Common myeloid progenitor, CD34-positive (primary cell): ENCODE measurements at regions not wholly inside any gene's neighbourhood (a gene's known extent, or its start where the extent isn't known, plus 50 kb on each side); places are given as distances from the start of the nearest gene placed in this dataset.

ENCODE experiments used
- CTCF ChIA-PET: fragments of 350-600 bp; sonication (Branson Sonifier 250); formaldehyde crosslinking; loops from one replicate; lab custom pipeline; 2021; ENCODE audit warnings: antibody characterized with exemption; lab: Charles Lee
- POLR2A ChIA-PET: fragments of 350-600 bp; sonication (Branson Sonifier 250); formaldehyde crosslinking; loops from one replicate; lab custom pipeline; 2021; ENCODE audit warnings: antibody characterized with exemption; lab: Charles Lee
- DNase-seq, 3 donors: peaks; one replicate each; pipeline versions ENCODE4 v3.0.0 to v3.0.0-alpha.2; 2013
- H3K27ac ChIP-seq, 2 experiments: 1 replicate in 1 of 2; 2 replicates in 1 of 2; pipeline ENCODE4 v1.7.0; 2013; ENCODE audit warnings: inconsistent platforms in 2 of 2, low read length in 2 of 2, mild to moderate bottlenecking in 2 of 2, low read depth in 1 of 2, moderate library complexity in 1 of 2; ENCODE audit not compliant: severe bottlenecking in 2 of 2, insufficient read depth in 1 of 2, poor library complexity in 1 of 2
- H3K27me3 ChIP-seq, 5 experiments: replicated peaks in 2 of 5; 1 replicate in 3 of 5; 2 replicates in 2 of 5; pipeline versions ENCODE4 v1.6.1 to v1.7.0; 2013; ENCODE audit warnings: low read length in 4 of 5, mild to moderate bottlenecking in 2 of 5, moderate library complexity in 2 of 5, inconsistent platforms in 1 of 5; ENCODE audit not compliant: insufficient read depth in 5 of 5, control insufficient read depth in 4 of 5
- H3K36me3 ChIP-seq, 4 experiments: 1 replicate in 2 of 4; 2 replicates in 2 of 4; pipeline versions ENCODE4 v1.6.1 to v1.7.0; 2013; ENCODE audit warnings: low read length in 3 of 4, control low read depth in 1 of 4, mild to moderate bottlenecking in 1 of 4; ENCODE audit not compliant: control insufficient read depth in 4 of 4, insufficient read depth in 4 of 4
- H3K4me1 ChIP-seq, 4 experiments: 1 replicate in 3 of 4; 2 replicates in 1 of 4; pipeline versions ENCODE4 v1.6.1 to v1.7.1; 2013; ENCODE audit warnings: low read length in 3 of 4, mild to moderate bottlenecking in 3 of 4, control low read depth in 1 of 4, inconsistent platforms in 1 of 4, moderate library complexity in 1 of 4; ENCODE audit not compliant: control insufficient read depth in 4 of 4, insufficient read depth in 4 of 4; ENCODE audit errors: control extremely low read depth in 1 of 4
- H3K4me3 ChIP-seq, 7 experiments: 1 replicate in 4 of 7; 2 replicates in 3 of 7; pipeline versions ENCODE4 v1.5.1 to v1.7.0; 2013; ENCODE audit warnings: mild to moderate bottlenecking in 7 of 7, low read length in 6 of 7, moderate library complexity in 6 of 7, inconsistent platforms in 2 of 7, low read depth in 2 of 7, control low read depth in 1 of 7; ENCODE audit not compliant: insufficient read depth in 4 of 7, control insufficient read depth in 1 of 7; ENCODE audit errors: extremely low read depth in 1 of 7
- H3K9me3 ChIP-seq, 5 experiments: 1 replicate in 4 of 5; 2 replicates in 1 of 5; pipeline versions ENCODE4 v1.6.1 to v1.7.1; 2013; ENCODE audit warnings: low read length in 4 of 5, mild to moderate bottlenecking in 2 of 5, inconsistent platforms in 1 of 5, low read depth in 1 of 5, moderate library complexity in 1 of 5; ENCODE audit not compliant: control insufficient read depth in 4 of 5, insufficient read depth in 2 of 5; ENCODE audit errors: control extremely low read depth in 1 of 5
- WGBS: methylation state at CpG from one replicate; pipeline ENCODE4 v1.1.5; 2013; ENCODE audit not compliant: insufficient coverage; 5-methylcytosine and 5-hydroxymethylcytosine counted together

GRCh38 chr21:32192291-32193097, 86.4 kb downstream of the MIS18A start:
- no peak overlapping the region for H3K4me3 ChIP-seq
- no peaks in the 10 kb centered on the region for H3K4me1 ChIP-seq
- 89% methylated on average over 8 of the region's 13 CpGs for WGBS
- no peak for DNase-seq
- H3K27me3 ChIP-seq, result peaks cover 0 to 1% (median 0%) of the 10 kb centered on the region in 5 experiments
- H3K9me3 ChIP-seq, result peaks cover 0 to 5% (median 0%) of the 10 kb centered on the region in 5 experiments
- ChIA-PET CTCF (no interaction called here), POLR2A (no interaction called here)
- no peak overlapping the region for H3K27ac ChIP-seq
- H3K36me3 ChIP-seq, result no peaks in the 10 kb centered on the region

- Histone ChIP-seq H3K27ac (no peak overlapping the region), H3K9me3 (peaks cover 0 to 5% (median 0%) of the 10 kb centered on the region in 5 experiments), H3K36me3 (no peaks in the 10 kb centered on the region), H3K4me3 (no peak overlapping the region), H3K4me1 (no peaks in the 10 kb centered on the region), H3K27me3 (peaks cover 0 to 5% (median 0%) of the 10 kb centered on the region in 5 experiments)
- no peak for DNase-seq
- WGBS, result 64% methylated on average over 7 of the region's 9 CpGs
- POLR2A ChIA-PET, result interaction anchor here (0.6 kb wide), 1 partner anchor 112 kb away, joined by 3 read pairs; no protein-coding TSS in a partner anchor
- CTCF ChIA-PET, result no interaction called here
These were observed 88.2 kb downstream of the MIS18A start for GRCh38 chr21:32190493-32191144.

- ChIA-PET CTCF (no interaction called here), POLR2A (no interaction called here)
- Histone ChIP-seq H3K9me3 (peaks cover 0 to 5% (median 0%) of the 10 kb centered on the region in 5 experiments), H3K4me3 (no peak overlapping the region), H3K4me1 (no peaks in the 10 kb centered on the region), H3K27me3 (peaks cover 0 to 5% (median 0%) of the 10 kb centered on the region in 5 experiments), H3K36me3 (no peaks in the 10 kb centered on the region), H3K27ac (no peak overlapping the region)
- WGBS, result 100% methylated on average over 1 of the region's 5 CpGs
- no peak for DNase-seq
These were observed 89.0 kb downstream of the MIS18A start for GRCh38 chr21:32189688-32190483.

GRCh38 chr21:32186804-32187203, 92.0 kb downstream of the MIS18A start:
- Histone ChIP-seq H3K27me3 (peaks cover 0 to 5% (median 0%) of the 10 kb centered on the region in 5 experiments), H3K9me3 (peaks cover 0 to 5% (median 0%) of the 10 kb centered on the region in 5 experiments), H3K4me1 (no peaks in the 10 kb centered on the region), H3K27ac (no peak overlapping the region), H3K36me3 (no peaks in the 10 kb centered on the region), H3K4me3 (no peak overlapping the region)
- WGBS, result 73% methylated on average over 6 of the region's 8 CpGs
- no peak for DNase-seq
- ChIA-PET CTCF (no interaction called here), POLR2A (no interaction called here)

- H3K27me3 ChIP-seq, result peaks cover 0 to 5% (median 0%) of the 10 kb centered on the region in 5 experiments
- no peak overlapping the region for H3K4me3 ChIP-seq
- CTCF ChIA-PET, result no interaction called here
- WGBS, result 96% methylated on average over 5 of the region's 5 CpGs
- POLR2A ChIA-PET, result no interaction called here
- peaks cover 0 to 5% (median 0%) of the 10 kb centered on the region in 5 experiments for H3K9me3 ChIP-seq
- H3K4me1 ChIP-seq, result no peaks in the 10 kb centered on the region
- H3K36me3 ChIP-seq, result no peaks in the 10 kb centered on the region
- no peak for DNase-seq
- H3K27ac ChIP-seq, result no peak overlapping the region
These were observed 93.1 kb downstream of the MIS18A start for GRCh38 chr21:32185726-32186125.

GRCh38 chr21:32185103-32185502, 93.7 kb downstream of the MIS18A start:
- ChIA-PET POLR2A (no interaction called here), CTCF (no interaction called here)
- 100% methylated on average over 1 of the region's 2 CpGs for WGBS

More at GRCh38 chr21:32185103-32185502, 93.7 kb downstream of the MIS18A start:
- Histone ChIP-seq H3K9me3 (peaks cover 0 to 8% (median 0%) of the 10 kb centered on the region in 5 experiments), H3K36me3 (no peaks in the 10 kb centered on the region), H3K27me3 (peaks cover 0 to 5% (median 0%) of the 10 kb centered on the region in 5 experiments), H3K4me3 (no peak overlapping the region), H3K4me1 (no peaks in the 10 kb centered on the region), H3K27ac (no peak overlapping the region)
- no peak for DNase-seq
